NCI-H1436 treated with DMSO at 0.1 percent for 48 hours (cell line): ENCODE measurements at regions not wholly inside any gene's neighbourhood (a gene's known extent, or its start where the extent isn't known, plus 50 kb on each side); places are given as distances from the start of the nearest gene placed in this dataset.

Source experiments
- DNase-seq: peaks from one replicate; lab custom pipeline; 2025; lab: John Stamatoyannopoulos, UW

- DNase-seq = no peak
Observed at GRCh38 chr6:109227646-109228045, 132.3 kb downstream of the CEP57L1 start.

GRCh38 chr6:109226353-109226752 is 131.0 kb downstream of the CEP57L1 start:
- no peak for DNase-seq

GRCh38 chr6:109225946-109226345 is 130.6 kb downstream of the CEP57L1 start:
- DNase-seq = no peak

- DNase-seq = no peak
Observed at GRCh38 chr6:109224994-109225393, 129.7 kb downstream of the CEP57L1 start.

- no peak for DNase-seq
Observed at GRCh38 chr6:109224107-109224875, 129.0 kb downstream of the CEP57L1 start.

GRCh38 chr6:109222848-109223247 is 127.5 kb downstream of the CEP57L1 start:
- no peak for DNase-seq

- DNase-seq = no peak
Observed at GRCh38 chr6:109221543-109222195, 126.4 kb downstream of the CEP57L1 start.
